Progenitor cell of endocrine pancreas (in vitro differentiated cells): ENCODE measurements at regions not wholly inside any gene's neighbourhood (a gene's known extent, or its start where the extent isn't known, plus 50 kb on each side); places are given as distances from the start of the nearest gene placed in this dataset.

Experiments
- DNase-seq: peaks from one replicate; pipeline ENCODE4 v3.0.0; 2021; ENCODE audit warnings: low spot score; ENCODE audit not compliant: unreplicated experiment
- H3K27ac Mint-ChIP-seq: 2 replicates; pipeline ENCODE4 v1.8.0; 2021; ENCODE audit warnings: mild to moderate bottlenecking, moderate library complexity, mixed read lengths
- H3K27me3 Mint-ChIP-seq: 2 replicates; pipeline ENCODE4 v1.8.0; 2021; ENCODE audit warnings: mixed read lengths
- H3K36me3 Mint-ChIP-seq: 2 replicates; pipeline ENCODE4 v1.8.0; 2022; ENCODE audit warnings: mixed read lengths; ENCODE audit not compliant: insufficient read depth
- H3K4me1 Mint-ChIP-seq: 2 replicates; pipeline ENCODE4 v1.8.0; 2021; ENCODE audit warnings: low read depth, mixed read lengths
- H3K4me3 Mint-ChIP-seq: 2 replicates; pipeline ENCODE4 v1.8.0; 2021; ENCODE audit warnings: low read depth, mild to moderate bottlenecking, moderate library complexity, mixed read lengths
- H3K9me3 Mint-ChIP-seq: 2 replicates; pipeline ENCODE4 v1.8.0; 2021; ENCODE audit warnings: low read depth, mixed read lengths
- TF ChIP-seq, protein P1 (sequence below): fragments of 200-600 bp; sonication (generic); IDR thresholded peaks from one replicate; pipeline ENCODE4 v1.5.0; 2021; ENCODE audit warnings: antibody characterized with exemption, mild to moderate bottlenecking; ENCODE audit not compliant: unreplicated experiment

GRCh38 chr16:63185235-63185780, 1149.1 kb upstream of the CDH8 start:
- H3K27ac Mint-ChIP-seq = no peak overlapping the region

GRCh38 chr16:63183743-63184142, 1147.5 kb upstream of the CDH8 start:
- Mint-ChIP-seq H3K4me1 (peaks cover 8% of the 10 kb centered on the region), H3K27ac (no peak overlapping the region), H3K27me3 (no peaks in the 10 kb centered on the region), H3K4me3 (no peak overlapping the region), H3K36me3 (no peaks in the 10 kb centered on the region), H3K9me3 (peaks cover 6% of the 10 kb centered on the region)
- TF ChIP-seq, protein P1, sequence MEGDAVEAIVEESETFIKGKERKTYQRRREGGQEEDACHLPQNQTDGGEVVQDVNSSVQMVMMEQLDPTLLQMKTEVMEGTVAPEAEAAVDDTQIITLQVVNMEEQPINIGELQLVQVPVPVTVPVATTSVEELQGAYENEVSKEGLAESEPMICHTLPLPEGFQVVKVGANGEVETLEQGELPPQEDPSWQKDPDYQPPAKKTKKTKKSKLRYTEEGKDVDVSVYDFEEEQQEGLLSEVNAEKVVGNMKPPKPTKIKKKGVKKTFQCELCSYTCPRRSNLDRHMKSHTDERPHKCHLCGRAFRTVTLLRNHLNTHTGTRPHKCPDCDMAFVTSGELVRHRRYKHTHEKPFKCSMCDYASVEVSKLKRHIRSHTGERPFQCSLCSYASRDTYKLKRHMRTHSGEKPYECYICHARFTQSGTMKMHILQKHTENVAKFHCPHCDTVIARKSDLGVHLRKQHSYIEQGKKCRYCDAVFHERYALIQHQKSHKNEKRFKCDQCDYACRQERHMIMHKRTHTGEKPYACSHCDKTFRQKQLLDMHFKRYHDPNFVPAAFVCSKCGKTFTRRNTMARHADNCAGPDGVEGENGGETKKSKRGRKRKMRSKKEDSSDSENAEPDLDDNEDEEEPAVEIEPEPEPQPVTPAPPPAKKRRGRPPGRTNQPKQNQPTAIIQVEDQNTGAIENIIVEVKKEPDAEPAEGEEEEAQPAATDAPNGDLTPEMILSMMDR = no peak
- DNase-seq = no peak

More at GRCh38 chr16:63185235-63185780, 1149.1 kb upstream of the CDH8 start:
- H3K9me3 Mint-ChIP-seq = peaks cover 6% of the 10 kb centered on the region
- TF ChIP-seq, protein P1 = no peak
- peaks cover 8% of the 10 kb centered on the region for H3K4me1 Mint-ChIP-seq
- DNase-seq = no peak
- H3K36me3 Mint-ChIP-seq = no peaks in the 10 kb centered on the region
- H3K27me3 Mint-ChIP-seq = no peaks in the 10 kb centered on the region
- H3K4me3 Mint-ChIP-seq = no peak overlapping the region

GRCh38 chr16:63175313-63175712, 1139.1 kb upstream of the CDH8 start:
- Mint-ChIP-seq H3K4me3 (no peak overlapping the region), H3K4me1 (no peaks in the 10 kb centered on the region), H3K36me3 (no peaks in the 10 kb centered on the region), H3K27me3 (no peaks in the 10 kb centered on the region), H3K9me3 (peaks cover 3% of the 10 kb centered on the region), H3K27ac (no peak overlapping the region)
- TF ChIP-seq, protein P1 = no peak
- DNase-seq = no peak

DNA sequence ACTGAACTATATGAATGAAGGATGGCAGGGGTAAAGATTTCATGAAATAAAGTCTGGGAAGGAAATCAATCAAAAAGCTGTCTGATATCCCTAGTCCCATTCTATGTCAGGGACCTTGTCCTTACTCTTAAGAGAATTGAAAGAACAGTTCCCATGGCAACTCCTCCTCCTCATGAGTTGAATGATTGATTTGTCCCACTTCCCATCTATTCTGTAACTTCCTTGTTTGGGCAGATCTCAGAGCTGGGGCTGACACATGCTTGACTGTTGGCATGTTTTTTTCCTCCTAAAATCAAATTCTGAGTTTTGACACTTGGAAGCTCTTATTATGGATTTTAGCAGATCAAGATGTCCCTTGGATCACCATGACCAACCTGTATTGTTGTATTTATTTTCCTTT, 1138.6 kb upstream of the CDH8 start:
- no peak for DNase-seq
- TF ChIP-seq, protein P1 = no peak
- H3K36me3 Mint-ChIP-seq = no peaks in the 10 kb centered on the region
- no peaks in the 10 kb centered on the region for H3K4me1 Mint-ChIP-seq
- H3K27ac Mint-ChIP-seq = no peak overlapping the region
- no peaks in the 10 kb centered on the region for H3K27me3 Mint-ChIP-seq
- no peak overlapping the region for H3K4me3 Mint-ChIP-seq
- H3K9me3 Mint-ChIP-seq = peaks cover 3% of the 10 kb centered on the region

GRCh38 chr16:63171545-63171944, 1135.3 kb upstream of the CDH8 start:
- TF ChIP-seq, protein P1 = no peak
- no peak for DNase-seq
- Mint-ChIP-seq H3K36me3 (no peaks in the 10 kb centered on the region), H3K4me1 (no peaks in the 10 kb centered on the region), H3K27me3 (no peaks in the 10 kb centered on the region), H3K9me3 (peaks cover 3% of the 10 kb centered on the region), H3K4me3 (no peak overlapping the region), H3K27ac (no peak overlapping the region)
